ENCODE measurements at regions not wholly inside any gene's neighbourhood (a gene's known extent, or its start where the extent isn't known, plus 50 kb on each side); places are given as distances from the start of the nearest gene placed in this dataset.
"Not testable (repeated sequence)": the region's sequence is repeated elsewhere in the genome, so short reads cannot be mapped to it uniquely, and the experiment has no call there.

DNA sequence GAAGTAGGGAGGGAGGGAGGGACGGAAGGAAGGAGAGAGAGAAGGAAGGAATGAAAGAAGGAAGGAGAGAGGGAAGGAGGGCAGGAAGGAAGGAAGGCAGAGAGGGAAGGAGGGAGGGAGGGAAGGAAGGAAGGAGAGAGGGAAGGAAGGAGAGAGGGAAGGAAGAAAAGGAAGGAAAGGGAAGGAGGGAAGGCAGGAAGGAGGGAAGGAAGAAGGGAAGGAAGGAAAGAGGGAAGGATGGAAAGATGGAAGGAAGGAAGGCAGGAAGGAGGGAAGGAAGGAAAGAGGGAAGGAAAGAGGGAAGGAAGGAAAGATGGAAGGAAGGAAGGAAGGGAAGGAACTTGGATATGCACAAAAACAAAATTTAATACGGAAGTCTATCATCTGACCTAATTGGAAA, 844.5 kb upstream of the DEFB115 start:
- Histone ChIP-seq H3K27ac (no peak overlapping the region), H3K4me3 (ENCODE audit: low read depth in 1 of 2, low read length in 1 of 2) (no peak overlapping the region), H3K27me3 (no peaks in the 10 kb centered on the region), H3K4me1 (ENCODE audit: control insufficient read depth in 1 of 2, insufficient read depth in 1 of 2, low read depth in 1 of 2, low read length in 1 of 2) (no peaks in the 10 kb centered on the region), H3K36me3 (no peaks in the 10 kb centered on the region), H3K9me3 (no peaks in the 10 kb centered on the region)
- TF ChIP-seq, protein P1, sequence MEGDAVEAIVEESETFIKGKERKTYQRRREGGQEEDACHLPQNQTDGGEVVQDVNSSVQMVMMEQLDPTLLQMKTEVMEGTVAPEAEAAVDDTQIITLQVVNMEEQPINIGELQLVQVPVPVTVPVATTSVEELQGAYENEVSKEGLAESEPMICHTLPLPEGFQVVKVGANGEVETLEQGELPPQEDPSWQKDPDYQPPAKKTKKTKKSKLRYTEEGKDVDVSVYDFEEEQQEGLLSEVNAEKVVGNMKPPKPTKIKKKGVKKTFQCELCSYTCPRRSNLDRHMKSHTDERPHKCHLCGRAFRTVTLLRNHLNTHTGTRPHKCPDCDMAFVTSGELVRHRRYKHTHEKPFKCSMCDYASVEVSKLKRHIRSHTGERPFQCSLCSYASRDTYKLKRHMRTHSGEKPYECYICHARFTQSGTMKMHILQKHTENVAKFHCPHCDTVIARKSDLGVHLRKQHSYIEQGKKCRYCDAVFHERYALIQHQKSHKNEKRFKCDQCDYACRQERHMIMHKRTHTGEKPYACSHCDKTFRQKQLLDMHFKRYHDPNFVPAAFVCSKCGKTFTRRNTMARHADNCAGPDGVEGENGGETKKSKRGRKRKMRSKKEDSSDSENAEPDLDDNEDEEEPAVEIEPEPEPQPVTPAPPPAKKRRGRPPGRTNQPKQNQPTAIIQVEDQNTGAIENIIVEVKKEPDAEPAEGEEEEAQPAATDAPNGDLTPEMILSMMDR (IDR thresholded peaks at IDR 0.05) = no peak

DNA sequence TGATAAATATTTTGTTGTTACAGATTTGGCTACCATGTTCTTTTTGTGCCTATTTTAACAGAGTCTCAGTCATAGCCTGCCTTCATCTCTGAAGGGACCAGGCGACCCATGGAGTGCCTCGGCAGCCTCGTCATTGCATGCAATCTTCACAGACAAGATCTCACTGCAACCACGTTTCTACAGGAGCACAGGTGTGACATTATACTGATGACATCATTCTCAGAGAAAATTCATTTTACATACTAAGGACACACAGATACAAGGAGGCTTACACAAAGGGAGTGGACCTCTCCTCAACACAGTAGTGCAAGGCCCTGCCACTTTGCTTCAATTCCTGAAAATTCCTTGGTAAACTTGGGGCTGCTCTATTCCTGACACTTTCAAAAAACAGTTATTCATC, 840.1 kb upstream of the DEFB115 start:
- H3K4me3 ChIP-seq (ENCODE audit: low read depth in 1 of 2, low read length in 1 of 2); H3K9me3 ChIP-seq; H3K27ac ChIP-seq; H3K27me3 ChIP-seq; H3K4me1 ChIP-seq (ENCODE audit: control insufficient read depth in 1 of 2, insufficient read depth in 1 of 2, low read depth in 1 of 2, low read length in 1 of 2); H3K36me3 ChIP-seq: not testable (repeated sequence)

DNA sequence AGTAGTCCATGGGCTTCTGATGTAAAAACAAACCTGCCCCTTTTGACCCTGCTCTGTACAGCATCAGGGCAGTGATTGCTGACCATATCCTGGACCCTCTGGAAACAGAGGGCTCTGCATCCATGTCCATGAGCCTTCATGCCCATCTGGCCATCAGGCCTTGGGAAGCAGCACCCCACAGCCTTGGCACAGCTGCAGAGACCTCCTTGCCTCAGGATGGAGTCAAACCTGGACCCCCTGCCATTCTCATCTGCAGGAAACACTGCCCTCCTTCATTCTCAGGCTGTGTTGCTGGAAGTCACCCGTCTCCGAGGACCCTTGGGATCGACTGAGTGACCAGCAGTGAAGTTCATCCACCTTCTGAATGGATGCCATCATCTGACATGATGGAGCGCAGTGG, 839.1 kb upstream of the DEFB115 start:
- H3K27ac ChIP-seq; H3K4me1 ChIP-seq (ENCODE audit: control insufficient read depth in 1 of 2, insufficient read depth in 1 of 2, low read depth in 1 of 2, low read length in 1 of 2); H3K9me3 ChIP-seq; H3K27me3 ChIP-seq; H3K36me3 ChIP-seq; H3K4me3 ChIP-seq (ENCODE audit: low read depth in 1 of 2, low read length in 1 of 2): not testable (repeated sequence)

DNA sequence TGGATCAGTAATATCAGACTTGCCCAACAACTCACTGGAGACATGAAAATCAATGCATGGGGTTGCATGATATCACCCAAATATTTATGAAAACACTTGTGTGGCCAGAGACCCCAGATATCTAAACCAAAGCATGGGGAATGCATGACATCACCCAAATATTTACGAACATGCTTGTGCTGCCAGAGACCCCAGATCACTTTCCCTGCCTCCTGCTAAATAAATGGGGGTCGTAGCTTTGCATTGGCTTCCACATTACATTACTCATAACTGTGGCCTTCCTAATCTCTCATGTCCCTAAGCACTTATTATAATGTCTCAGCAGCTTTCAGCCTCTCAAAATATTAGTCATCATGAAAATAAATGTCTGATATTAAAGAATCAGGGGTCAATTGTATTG, 838.0 kb upstream of the DEFB115 start:
- H3K36me3 ChIP-seq = no peaks in the 10 kb centered on the region
- no peaks in the 10 kb centered on the region for H3K9me3 ChIP-seq
- no peak overlapping the region for H3K27ac ChIP-seq
- H3K4me1 ChIP-seq (ENCODE audit: control insufficient read depth in 1 of 2, insufficient read depth in 1 of 2, low read depth in 1 of 2, low read length in 1 of 2) = no peaks in the 10 kb centered on the region
- H3K4me3 ChIP-seq (ENCODE audit: low read depth in 1 of 2, low read length in 1 of 2) = no peak overlapping the region
- TF ChIP-seq, protein P1 (IDR thresholded peaks at IDR 0.05) = no peak
- no peaks in the 10 kb centered on the region for H3K27me3 ChIP-seq

DNA sequence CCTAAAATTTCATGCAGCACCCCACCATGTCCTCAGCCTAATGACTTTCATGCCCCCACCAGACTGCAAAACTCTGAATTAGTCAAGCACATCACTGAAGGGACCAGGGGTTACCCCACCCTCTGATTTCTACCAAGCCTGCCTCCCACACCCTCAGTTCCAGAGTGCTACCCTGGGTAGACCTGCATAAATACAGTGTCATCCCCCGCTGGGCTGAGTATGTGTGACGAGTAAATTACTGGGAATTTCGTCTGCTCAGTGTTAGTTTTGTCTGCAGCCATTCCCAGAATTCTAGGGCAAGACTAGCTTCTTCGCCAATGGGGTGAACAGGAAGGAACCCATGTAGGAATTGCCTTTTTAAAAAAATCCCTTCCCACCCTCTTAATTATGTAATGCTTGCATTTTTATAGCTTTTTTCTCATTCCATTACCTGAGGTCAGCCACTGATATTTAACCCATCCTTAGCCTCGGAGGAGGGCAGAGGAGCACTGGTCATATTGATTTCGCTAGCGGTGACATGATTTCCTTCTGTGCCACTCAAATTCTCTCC, 837.5 kb upstream of the DEFB115 start:
- H3K9me3 ChIP-seq; H3K36me3 ChIP-seq; H3K27me3 ChIP-seq; H3K4me1 ChIP-seq (ENCODE audit: control insufficient read depth in 1 of 2, insufficient read depth in 1 of 2, low read depth in 1 of 2, low read length in 1 of 2); H3K4me3 ChIP-seq (ENCODE audit: low read depth in 1 of 2, low read length in 1 of 2); H3K27ac ChIP-seq: not testable (repeated sequence)
